ENCODE measurements at regions not wholly inside any gene's neighbourhood (a gene's known extent, or its start where the extent isn't known, plus 50 kb on each side); places are given as distances from the start of the nearest gene placed in this dataset.

- TF ChIP-seq EZH2 (IDR thresholded peaks at IDR 0.05): no peak
- TF ChIP-seq POLR2AphosphoS5 (IDR thresholded peaks at IDR 0.05; ENCODE audit: borderline replicate concordance, low read depth, low read length): no peak
Observed at GRCh38 chr9:105950894-105951293, 256.6 kb downstream of the TMEM38B start.

Data from SK-N-MC (cell line).